ENCODE measurements at regions not wholly inside any gene's neighbourhood (a gene's known extent, or its start where the extent isn't known, plus 50 kb on each side); places are given as distances from the start of the nearest gene placed in this dataset.

GRCh38 chr6:115675443-115675842, 385.2 kb downstream of the FRK start:
- TF ChIP-seq CTCF (IDR thresholded peaks at IDR 0.05; ENCODE audit: unreplicated experiment) = no peak
- Mint-ChIP-seq H3K27ac (ENCODE audit: unreplicated experiment) (no peak overlapping the region), H3K9me3 (ENCODE audit: low read depth, unreplicated experiment) (no peaks in the 10 kb centered on the region), H3K4me3 (ENCODE audit: low read depth, unreplicated experiment) (no peak overlapping the region), H3K36me3 (ENCODE audit: insufficient read depth, unreplicated experiment) (no peaks in the 10 kb centered on the region), H3K27me3 (ENCODE audit: unreplicated experiment) (no peaks in the 10 kb centered on the region), H3K4me1 (ENCODE audit: low read depth, unreplicated experiment) (no peaks in the 10 kb centered on the region)
- CTCF ChIA-PET = no interaction called here
- DNase-seq = no peak
- BruUV-seq (replicated peaks) = no TSS peak
- intact Hi-C loops (cut with micrococcal nuclease; ENCODE audit: unreplicated experiment) = no loop called here

- CTCF ChIA-PET = no interaction called here
- no peaks in the 10 kb centered on the region for H3K36me3 Mint-ChIP-seq (ENCODE audit: insufficient read depth, unreplicated experiment)
- no peaks in the 10 kb centered on the region for H3K4me1 Mint-ChIP-seq (ENCODE audit: low read depth, unreplicated experiment)
- H3K4me3 Mint-ChIP-seq (ENCODE audit: low read depth, unreplicated experiment) = no peak overlapping the region
- H3K9me3 Mint-ChIP-seq (ENCODE audit: low read depth, unreplicated experiment) = no peaks in the 10 kb centered on the region
- DNase-seq = no peak
- intact Hi-C loops (cut with micrococcal nuclease; ENCODE audit: unreplicated experiment) = no loop called here
- no TSS peak for BruUV-seq (replicated peaks)
- H3K27me3 Mint-ChIP-seq (ENCODE audit: unreplicated experiment) = no peaks in the 10 kb centered on the region
- H3K27ac Mint-ChIP-seq (ENCODE audit: unreplicated experiment) = no peak overlapping the region
- TF ChIP-seq CTCF (IDR thresholded peaks at IDR 0.05; ENCODE audit: unreplicated experiment) = no peak
These were observed 391.9 kb downstream of the FRK start for GRCh38 chr6:115668781-115669180.

- CTCF ChIA-PET = interaction anchor here (0.7 kb wide), 1 partner anchor 100 kb away, joined by 3 read pairs; no protein-coding TSS in a partner anchor
- no peak for TF ChIP-seq CTCF (IDR thresholded peaks at IDR 0.05; ENCODE audit: unreplicated experiment)
- Mint-ChIP-seq H3K9me3 (ENCODE audit: low read depth, unreplicated experiment) (no peaks in the 10 kb centered on the region), H3K27me3 (ENCODE audit: unreplicated experiment) (no peaks in the 10 kb centered on the region), H3K27ac (ENCODE audit: unreplicated experiment) (no peak overlapping the region), H3K36me3 (ENCODE audit: insufficient read depth, unreplicated experiment) (no peaks in the 10 kb centered on the region), H3K4me1 (ENCODE audit: low read depth, unreplicated experiment) (no peaks in the 10 kb centered on the region), H3K4me3 (ENCODE audit: low read depth, unreplicated experiment) (no peak overlapping the region)
- no TSS peak for BruUV-seq (replicated peaks)
- intact Hi-C loops (cut with micrococcal nuclease; ENCODE audit: unreplicated experiment) = no loop called here
- DNase-seq = no peak
These were observed 392.5 kb downstream of the FRK start for GRCh38 chr6:115668211-115668610.

GRCh38 chr6:115667478-115668026, 393.1 kb downstream of the FRK start:
- Mint-ChIP-seq H3K4me3 (ENCODE audit: low read depth, unreplicated experiment) (no peak overlapping the region), H3K9me3 (ENCODE audit: low read depth, unreplicated experiment) (no peaks in the 10 kb centered on the region), H3K27ac (ENCODE audit: unreplicated experiment) (no peak overlapping the region), H3K4me1 (ENCODE audit: low read depth, unreplicated experiment) (no peaks in the 10 kb centered on the region), H3K27me3 (ENCODE audit: unreplicated experiment) (no peaks in the 10 kb centered on the region), H3K36me3 (ENCODE audit: insufficient read depth, unreplicated experiment) (no peaks in the 10 kb centered on the region)
- intact Hi-C loops (cut with micrococcal nuclease; ENCODE audit: unreplicated experiment) = no loop called here
- no peak for DNase-seq
- CTCF ChIA-PET = no interaction called here
- TF ChIP-seq CTCF (IDR thresholded peaks at IDR 0.05; ENCODE audit: unreplicated experiment) = no peak
- no TSS peak for BruUV-seq (replicated peaks)

All from Calu3 (cell line).